ENCODE measurements at regions not wholly inside any gene's neighbourhood (a gene's known extent, or its start where the extent isn't known, plus 50 kb on each side); places are given as distances from the start of the nearest gene placed in this dataset.

DNA sequence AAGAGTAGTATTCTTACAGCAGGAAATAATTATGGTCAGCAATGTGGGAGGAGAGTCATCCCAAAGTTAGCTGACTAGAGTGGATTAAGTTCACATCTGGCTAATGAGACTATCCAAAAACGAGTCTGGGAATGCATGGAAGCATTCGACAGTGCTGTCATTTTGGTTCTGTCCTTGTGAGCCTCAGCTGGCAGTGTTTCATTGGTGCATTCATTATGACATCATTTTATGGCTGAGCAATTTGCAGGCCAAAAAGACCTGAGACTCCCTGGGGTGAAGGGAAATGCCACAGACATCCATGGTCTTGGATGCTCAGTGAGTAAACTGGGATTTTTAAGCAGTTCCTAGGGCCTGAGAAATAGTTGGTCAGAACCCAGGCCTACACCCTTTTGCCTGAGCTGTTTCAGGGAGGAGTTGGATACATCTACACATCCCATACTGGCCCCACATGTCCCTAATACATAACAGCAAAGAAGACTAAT, 196.4 kb upstream of the CCN2 start:
- TF ChIP-seq CTCF (IDR thresholded peaks at IDR 0.05) (no peak), EZH2 (IDR thresholded peaks at IDR 0.05; ENCODE audit: borderline replicate concordance, insufficient read depth, low read depth, low read length, poor library complexity, severe bottlenecking) (no peak)
- Mint-ChIP-seq H3K4me1 (peaks cover 31% of the 10 kb centered on the region), H3K27ac (no peak overlapping the region), H3K4me3 (no peak overlapping the region), H3K27me3 (no peaks in the 10 kb centered on the region), H3K9me3 (ENCODE audit: insufficient read depth) (peaks cover 2% of the 10 kb centered on the region)
- Histone ChIP-seq H3K79me2 (ENCODE audit: control insufficient read depth, insufficient read depth, low read length) (no peaks in the 10 kb centered on the region), H3K36me3 (replicated peaks in 1 of 2; ENCODE audit: control extremely low read depth in 1 of 2, control insufficient read depth in 1 of 2, extremely low read depth in 1 of 2, insufficient read depth in 2 of 2, low read length in 1 of 2) (no peaks in the 10 kb centered on the region), H2AFZ (ENCODE audit: insufficient read depth, low read depth, low read length, poor library complexity, severe bottlenecking) (no peak overlapping the region), H3K27me3 (replicated peaks in 1 of 4; ENCODE audit: control extremely low read depth in 1 of 4, control insufficient read depth in 3 of 4, insufficient read depth in 4 of 4, low read length in 3 of 4) (no peaks in the 10 kb centered on the region), H3K27ac (ENCODE audit: low read length in 2 of 2) (no peak overlapping the region), H3K4me1 (ENCODE audit: control insufficient read depth in 2 of 2, insufficient read depth in 2 of 2, low read length in 2 of 2) (peaks cover 4 to 6% of the 10 kb centered on the region in 2 donors), H4K20me1 (ENCODE audit: control insufficient read depth, insufficient read depth, low read length, poor library complexity, severe bottlenecking) (no peaks in the 10 kb centered on the region), H3K9ac (ENCODE audit: low read length) (no peak overlapping the region), H3K4me2 (replicated peaks; ENCODE audit: low read depth, low read length, poor library complexity, severe bottlenecking) (no peak overlapping the region), H3K4me3 (ENCODE audit: control extremely low read depth in 1 of 5, extremely low read depth in 1 of 5, insufficient read depth in 1 of 5, low read depth in 2 of 5, low read length in 4 of 5) (no peak overlapping the region), H3K9me3 (ENCODE audit: control extremely low read depth in 1 of 3, control insufficient read depth in 2 of 3, insufficient read depth in 1 of 3, low read length in 2 of 3) (no peaks in the 10 kb centered on the region)
- CTCF ChIA-PET, result no interaction called here
- intact Hi-C loops (cut with micrococcal nuclease), result no loop called here
- no peak for ATAC-seq (ENCODE audit: low read depth)
- no peak for DNase-seq
- WGBS (ENCODE audit: insufficient coverage), result 93% methylated on average over 2 of the region's 2 CpGs
- POLR2A ChIA-PET, result no interaction called here

DNA sequence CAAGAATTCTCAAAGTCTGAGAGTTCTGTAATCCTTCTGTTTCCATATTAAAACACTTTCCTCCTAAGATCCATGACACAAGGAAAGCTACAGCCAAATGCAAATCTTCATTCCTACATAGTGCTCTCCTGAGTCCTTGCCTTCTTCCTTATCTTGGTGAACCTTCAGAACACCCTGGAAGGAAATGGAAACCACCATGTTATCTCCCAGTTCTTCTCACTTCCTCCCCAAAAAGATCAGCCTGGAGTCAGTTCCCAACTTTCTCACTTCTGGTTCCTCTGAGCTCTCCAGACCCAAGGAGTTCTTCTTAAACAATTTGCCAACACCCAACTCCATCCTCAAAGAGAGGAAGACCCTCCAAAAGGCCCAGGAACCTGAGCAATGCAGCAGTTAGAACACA, 193.3 kb upstream of the CCN2 start:
- H3K4me1 Mint-ChIP-seq, result peaks cover 35% of the 10 kb centered on the region
- POLR2A ChIA-PET, result no interaction called here
- Histone ChIP-seq H3K4me3 (ENCODE audit: control extremely low read depth in 1 of 5, extremely low read depth in 1 of 5, insufficient read depth in 1 of 5, low read depth in 2 of 5, low read length in 4 of 5) (no peak overlapping the region), H2AFZ (ENCODE audit: insufficient read depth, low read depth, low read length, poor library complexity, severe bottlenecking) (no peak overlapping the region), H3K79me2 (ENCODE audit: control insufficient read depth, insufficient read depth, low read length) (peaks cover 25% of the 10 kb centered on the region), H4K20me1 (ENCODE audit: control insufficient read depth, insufficient read depth, low read length, poor library complexity, severe bottlenecking) (no peaks in the 10 kb centered on the region), H3K4me2 (replicated peaks; ENCODE audit: low read depth, low read length, poor library complexity, severe bottlenecking) (no peak overlapping the region), H3K4me1 (ENCODE audit: control insufficient read depth in 2 of 2, insufficient read depth in 2 of 2, low read length in 2 of 2) (peaks cover 9 to 10% of the 10 kb centered on the region in 2 donors), H3K27me3 (replicated peaks in 1 of 4; ENCODE audit: control extremely low read depth in 1 of 4, control insufficient read depth in 3 of 4, insufficient read depth in 4 of 4, low read length in 3 of 4) (no peaks in the 10 kb centered on the region), H3K9me3 (ENCODE audit: control extremely low read depth in 1 of 3, control insufficient read depth in 2 of 3, insufficient read depth in 1 of 3, low read length in 2 of 3) (no peaks in the 10 kb centered on the region), H3K36me3 (replicated peaks in 1 of 2; ENCODE audit: control extremely low read depth in 1 of 2, control insufficient read depth in 1 of 2, extremely low read depth in 1 of 2, insufficient read depth in 2 of 2, low read length in 1 of 2) (no peaks in the 10 kb centered on the region), H3K9ac (ENCODE audit: low read length) (no peak overlapping the region), H3K27ac (ENCODE audit: low read length in 2 of 2) (no peak overlapping the region)
- H3K9me3 Mint-ChIP-seq (ENCODE audit: insufficient read depth), result no peaks in the 10 kb centered on the region
- no peak overlapping the region for H3K27ac Mint-ChIP-seq
- H3K27me3 Mint-ChIP-seq, result no peaks in the 10 kb centered on the region
- CTCF ChIA-PET, result no interaction called here
- intact Hi-C loops (cut with micrococcal nuclease), result no loop called here
- DNase-seq, result no peak
- H3K4me3 Mint-ChIP-seq, result no peak overlapping the region
- no peak for TF ChIP-seq EZH2 (IDR thresholded peaks at IDR 0.05; ENCODE audit: borderline replicate concordance, insufficient read depth, low read depth, low read length, poor library complexity, severe bottlenecking)
- no peak for TF ChIP-seq CTCF (IDR thresholded peaks at IDR 0.05)
- no peak for ATAC-seq (ENCODE audit: low read depth)

Data from B cell (primary cell).